Limb (tissue), 2 donors: ENCODE measurements at regions not wholly inside any gene's neighbourhood (a gene's known extent, or its start where the extent isn't known, plus 50 kb on each side); places are given as distances from the start of the nearest gene placed in this dataset.
"Not testable (repeated sequence)": the region's sequence is repeated elsewhere in the genome, so short reads cannot be mapped to it uniquely, and the experiment has no call there.

Experiments used
- DNase-seq, 2 donors: peaks; one replicate each; pipeline ENCODE4 v3.0.0-alpha.2; 2016; ENCODE audit errors: extremely low spot score in 2 of 2

GRCh38 chr7:79563821-79564522 lies 110.5 kb upstream of the MAGI2 start:
- no peak for DNase-seq

GRCh38 chr7:79555571-79555970 lies 102.1 kb upstream of the MAGI2 start:
- DNase-seq, result no peak

GRCh38 chr7:79553811-79554555 lies 100.5 kb upstream of the MAGI2 start:
- DNase-seq, result no peak

GRCh38 chr7:79552463-79552862 lies 99.0 kb upstream of the MAGI2 start:
- no peak for DNase-seq

DNA sequence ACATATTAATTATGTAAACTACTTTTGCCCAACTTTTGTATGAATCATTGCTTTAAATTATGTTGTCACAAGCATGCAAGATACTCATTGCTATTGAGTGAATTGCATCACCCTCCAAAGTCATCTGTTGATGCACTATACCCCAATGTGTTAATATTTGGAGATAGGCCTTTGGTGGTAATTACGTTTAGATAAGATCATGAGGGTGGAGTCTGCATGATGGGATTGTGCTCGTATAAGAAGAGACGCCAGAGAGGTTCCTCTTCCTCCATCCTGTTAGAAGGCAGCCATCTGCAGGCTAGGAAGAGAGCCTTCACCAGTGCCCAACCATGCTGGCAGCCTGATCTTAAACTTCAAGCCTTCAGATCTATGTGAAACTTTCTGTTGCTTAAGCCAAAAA lies 95.3 kb upstream of the MAGI2 start:
- no peak for DNase-seq

GRCh38 chr7:79547132-79547531 lies 93.7 kb upstream of the MAGI2 start:
- DNase-seq, result no peak

DNA sequence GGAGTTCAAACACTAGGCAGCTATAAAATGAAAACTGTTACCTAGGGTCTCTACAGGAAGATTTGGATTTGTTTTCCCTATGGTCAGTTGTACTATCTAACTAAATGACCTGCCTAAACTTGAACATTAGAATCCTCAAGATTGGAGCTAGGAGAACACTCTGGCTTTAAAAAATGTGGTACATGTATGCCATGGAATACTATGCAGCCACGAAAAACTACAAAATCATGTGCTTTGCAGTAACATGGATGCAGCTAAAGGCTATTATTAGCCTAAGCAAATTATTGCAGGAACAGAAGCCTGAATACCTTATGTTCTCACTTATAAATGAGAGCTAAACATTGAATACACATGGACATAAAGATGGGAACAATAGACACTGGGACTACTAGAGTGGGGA lies 87.1 kb upstream of the MAGI2 start:
- DNase-seq, result no peak

DNA sequence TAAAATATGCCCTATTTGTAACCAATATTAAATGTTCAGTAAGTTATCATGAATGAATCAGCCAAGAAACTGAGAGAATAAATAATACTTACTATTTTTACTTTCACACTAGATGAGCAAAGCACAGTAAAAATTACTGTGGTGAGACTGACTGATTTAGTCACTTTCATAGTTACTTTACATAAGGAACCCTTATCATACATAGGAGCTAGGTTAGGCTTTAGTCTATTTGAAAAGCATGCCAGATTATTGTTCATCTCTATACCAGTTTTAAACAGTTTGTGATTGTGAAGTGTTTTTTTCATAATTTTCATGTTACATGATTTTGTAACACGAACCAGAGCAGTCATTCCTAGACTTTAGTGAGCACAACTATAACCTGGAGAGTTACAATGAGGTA lies 80.7 kb upstream of the MAGI2 start:
- no peak for DNase-seq

GRCh38 chr7:79531905-79532664 lies 78.6 kb upstream of the MAGI2 start:
- no peak for DNase-seq

- no peak for DNase-seq
Observed at GRCh38 chr7:79531116-79531515, 77.6 kb upstream of the MAGI2 start.

DNA sequence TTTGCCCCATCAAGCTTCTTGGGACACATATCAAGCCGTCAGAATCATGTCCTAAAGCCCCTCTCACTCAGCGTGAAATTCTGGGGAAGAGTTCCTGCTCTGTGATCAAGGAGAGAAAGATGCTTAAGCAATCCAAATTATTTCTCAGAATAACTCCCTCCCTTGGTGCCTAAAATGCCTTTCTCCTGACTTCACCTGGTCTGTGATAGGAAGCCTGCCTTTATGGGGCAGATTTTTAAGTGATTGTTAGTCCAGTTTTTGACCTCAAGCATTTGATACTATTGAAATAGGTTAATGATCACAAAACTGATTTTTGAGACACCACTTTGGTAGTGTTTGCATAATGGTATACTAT lies 76.4 kb upstream of the MAGI2 start:
- DNase-seq, result no peak

DNA sequence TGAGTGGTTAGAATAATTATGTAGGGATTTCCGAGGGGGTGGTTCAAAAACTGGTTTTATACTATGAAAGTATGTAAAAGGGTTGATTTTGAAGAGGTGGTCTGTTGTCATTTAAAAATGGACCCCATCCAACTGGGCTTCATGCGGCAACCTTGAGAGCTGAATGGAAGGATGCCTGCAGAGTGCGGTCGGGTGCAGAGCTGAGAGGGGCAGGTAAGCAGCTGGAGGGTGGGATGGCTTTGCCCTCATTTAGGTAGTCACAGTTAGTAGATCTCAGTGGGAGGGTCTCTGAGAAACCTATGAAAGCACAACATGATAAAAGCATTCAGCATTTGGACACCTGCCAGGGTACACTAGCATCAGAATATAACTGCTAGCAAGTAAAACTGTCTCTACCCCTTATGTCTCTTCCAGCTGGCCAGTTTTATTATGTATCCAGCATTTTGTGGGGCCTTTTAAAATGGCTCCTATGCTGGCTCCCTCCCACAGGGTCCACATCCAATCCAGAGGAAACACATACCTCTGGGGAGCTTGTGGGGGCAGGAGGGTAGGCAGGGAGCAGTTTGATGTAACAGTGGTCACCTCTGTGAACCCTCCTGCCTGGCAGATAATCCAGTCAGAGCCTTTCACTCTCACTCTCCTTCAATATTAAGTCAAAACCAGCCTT lies 75.9 kb upstream of the MAGI2 start:
- no peak for DNase-seq

DNA sequence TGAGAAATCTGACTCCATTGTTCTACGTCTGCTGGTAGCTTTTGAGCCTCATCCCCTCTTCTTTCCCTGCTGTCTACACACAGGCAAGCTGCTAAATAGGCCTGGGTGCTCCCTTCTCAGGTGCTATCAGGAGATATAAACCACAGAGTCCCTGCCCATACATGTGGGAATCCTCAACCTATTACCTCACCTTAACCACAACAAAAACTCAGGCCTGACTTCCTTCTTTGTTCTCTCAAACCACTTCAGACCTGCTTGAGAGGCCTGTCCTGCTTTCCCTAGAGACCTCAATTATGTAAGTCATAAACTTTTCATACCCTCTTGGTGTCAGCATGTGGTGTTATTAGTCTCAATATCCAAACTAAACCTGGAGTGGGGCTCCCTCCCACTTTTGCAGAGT lies 75.0 kb upstream of the MAGI2 start:
- DNase-seq, result no peak

DNA sequence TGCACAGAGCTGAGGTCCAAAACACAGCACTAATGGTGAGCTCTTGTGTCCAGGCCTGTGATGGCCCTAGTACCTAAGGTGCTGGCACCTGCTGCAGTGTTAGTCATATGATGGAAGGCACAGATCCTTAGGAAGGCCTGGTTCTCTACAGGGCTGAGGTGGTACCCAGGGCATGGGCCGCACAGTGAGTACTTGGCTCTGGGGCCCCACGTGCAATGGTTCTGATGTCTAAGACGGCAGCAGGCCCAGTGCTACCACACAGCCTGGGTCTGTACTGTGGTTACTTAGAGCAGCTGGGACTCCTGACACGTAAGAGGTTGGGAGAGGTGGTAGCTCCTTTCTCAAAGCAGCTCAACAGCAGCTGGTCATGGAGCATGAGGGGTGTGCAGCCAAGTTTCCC lies 70.6 kb upstream of the MAGI2 start:
- no peak for DNase-seq

DNA sequence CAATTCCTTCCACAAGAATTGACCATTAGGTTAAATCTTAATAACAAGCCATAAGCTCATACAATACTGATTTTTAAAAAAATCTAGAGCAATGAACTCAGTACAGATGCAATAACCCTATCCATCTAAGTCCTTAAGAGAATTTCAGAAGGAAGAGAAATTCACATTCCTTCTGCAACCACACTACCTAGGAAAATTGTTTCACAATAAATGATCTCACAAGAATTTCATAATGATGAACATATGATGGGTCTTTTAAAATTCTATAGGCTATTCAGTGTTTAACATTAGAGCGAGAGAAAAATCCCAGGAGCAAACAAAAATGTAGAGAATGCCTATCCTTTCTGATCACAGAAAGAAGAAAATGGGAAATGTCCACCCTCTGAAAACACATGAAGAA lies 70.0 kb upstream of the MAGI2 start:
- DNase-seq, result peak in 1 of 2 donors; percentile 13

GRCh38 chr7:79520543-79520942 lies 67.1 kb upstream of the MAGI2 start:
- DNase-seq, result no peak

DNA sequence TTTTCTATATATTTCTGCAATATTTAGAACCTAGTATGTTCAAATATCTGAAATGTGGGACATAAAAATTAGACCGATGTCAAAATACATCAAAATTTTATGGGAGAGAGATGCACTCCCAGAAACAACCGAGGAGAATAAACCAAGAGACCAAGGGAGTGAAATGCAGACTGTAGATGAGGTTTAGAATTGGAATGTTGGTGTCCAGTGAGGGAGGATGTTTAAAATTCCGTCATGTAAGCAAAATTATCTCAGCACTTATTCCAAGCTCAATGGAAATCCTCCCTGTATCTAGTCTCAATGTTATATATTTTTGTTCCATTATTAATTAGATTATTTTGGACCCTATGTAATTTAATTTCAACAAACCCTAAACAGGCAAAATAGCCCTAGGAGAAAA lies 61.9 kb upstream of the MAGI2 start:
- no peak for DNase-seq

GRCh38 chr7:79513261-79513660 lies 59.8 kb upstream of the MAGI2 start:
- no peak for DNase-seq

DNA sequence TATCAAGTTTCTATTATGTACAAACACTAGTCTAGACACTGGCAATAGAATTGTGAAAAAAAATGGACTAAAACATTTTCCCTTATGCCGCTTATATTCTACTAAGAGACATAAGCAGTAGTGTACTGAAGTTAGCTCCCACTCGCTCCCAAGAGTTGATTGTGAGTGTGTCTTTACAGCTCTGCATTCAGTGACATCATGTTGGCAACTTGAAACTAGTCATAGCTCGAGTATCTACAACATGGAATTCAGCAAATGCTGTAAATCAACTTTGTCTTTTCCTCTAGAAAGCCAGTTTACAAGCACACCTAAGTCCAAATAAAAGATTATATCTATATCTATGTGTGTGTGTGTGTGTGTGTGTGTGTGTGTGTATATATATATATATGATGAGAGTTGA lies 58.8 kb upstream of the MAGI2 start:
- DNase-seq, result no peak

DNA sequence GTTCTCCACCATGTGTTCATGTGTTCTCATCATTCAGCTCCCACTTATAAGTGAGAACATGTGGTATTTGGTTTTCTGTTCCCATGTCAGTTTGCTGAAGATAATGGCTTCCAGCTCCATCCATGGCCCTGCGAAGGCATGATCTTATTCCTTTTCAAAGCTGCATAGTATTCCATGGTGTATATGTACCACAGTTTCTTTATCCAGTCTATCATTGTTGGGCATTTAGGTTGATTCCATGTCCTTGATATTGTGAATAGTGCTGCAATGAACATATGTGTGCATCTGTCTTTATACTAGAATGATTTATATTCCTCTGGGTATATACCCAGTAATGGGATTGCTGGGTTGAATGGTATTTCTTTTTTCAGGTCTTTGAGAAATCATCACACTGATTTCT lies 57.6 kb upstream of the MAGI2 start:
- not testable (repeated sequence) for DNase-seq

DNA sequence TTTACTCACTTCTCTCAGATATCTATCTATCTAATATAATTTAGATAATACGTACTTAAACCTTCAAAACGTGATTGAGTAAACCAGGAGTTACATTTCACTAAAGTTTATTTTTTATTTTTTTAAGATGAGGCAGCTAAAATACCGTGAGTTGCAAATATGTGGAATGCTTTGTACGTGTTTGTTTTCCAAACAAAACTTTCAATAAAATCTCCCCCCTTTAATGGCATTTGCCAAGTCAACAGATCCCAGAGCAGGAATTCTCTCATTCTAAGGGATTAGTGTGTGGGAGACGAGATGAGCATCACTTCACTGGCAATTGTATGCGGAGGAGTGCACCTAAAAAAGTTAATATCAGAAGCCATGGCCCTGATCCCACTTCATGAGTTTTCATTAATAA lies 53.7 kb upstream of the MAGI2 start:
- no peak for DNase-seq

- no peak for DNase-seq
Observed at GRCh38 chr7:79506481-79506880, 53.0 kb upstream of the MAGI2 start.
